GM12875 (cell line): ENCODE measurements at regions not wholly inside any gene's neighbourhood (a gene's known extent, or its start where the extent isn't known, plus 50 kb on each side); places are given as distances from the start of the nearest gene placed in this dataset.

Source experiments
- H3K4me3 ChIP-seq: one replicate; pipeline ENCODE4 v1.5.1; 2011; ENCODE audit warnings: low read depth, low read length, control low read depth
- TF ChIP-seq, protein P1 (sequence below): IDR thresholded peaks from 2 replicates; pipeline ENCODE4 v1.5.1; 2011; ENCODE audit warnings: low read depth, mild to moderate bottlenecking, control low read depth, inconsistent platforms, low read length, moderate library complexity, borderline replicate concordance; ENCODE audit not compliant: insufficient read depth

DNA sequence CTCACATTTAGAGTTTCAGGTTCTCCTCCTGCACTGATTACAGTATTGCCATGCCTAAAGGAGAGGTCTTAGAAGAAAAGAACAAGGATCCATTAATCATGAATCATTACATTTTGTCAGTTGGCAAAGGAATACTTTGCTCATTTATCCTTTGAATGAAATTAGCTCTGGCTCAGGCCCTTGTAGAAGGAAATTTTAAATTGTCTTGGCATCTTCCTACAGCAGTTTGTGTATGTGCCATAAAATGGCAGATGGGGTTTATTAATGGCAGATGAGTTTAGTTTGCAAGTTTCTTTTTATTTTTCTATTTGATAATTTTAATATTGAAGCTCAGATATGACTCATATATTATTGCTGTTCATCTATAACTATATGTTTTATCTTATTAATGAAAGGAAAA is 181.2 kb upstream of the EPHA3 start:
- TF ChIP-seq, protein P1, sequence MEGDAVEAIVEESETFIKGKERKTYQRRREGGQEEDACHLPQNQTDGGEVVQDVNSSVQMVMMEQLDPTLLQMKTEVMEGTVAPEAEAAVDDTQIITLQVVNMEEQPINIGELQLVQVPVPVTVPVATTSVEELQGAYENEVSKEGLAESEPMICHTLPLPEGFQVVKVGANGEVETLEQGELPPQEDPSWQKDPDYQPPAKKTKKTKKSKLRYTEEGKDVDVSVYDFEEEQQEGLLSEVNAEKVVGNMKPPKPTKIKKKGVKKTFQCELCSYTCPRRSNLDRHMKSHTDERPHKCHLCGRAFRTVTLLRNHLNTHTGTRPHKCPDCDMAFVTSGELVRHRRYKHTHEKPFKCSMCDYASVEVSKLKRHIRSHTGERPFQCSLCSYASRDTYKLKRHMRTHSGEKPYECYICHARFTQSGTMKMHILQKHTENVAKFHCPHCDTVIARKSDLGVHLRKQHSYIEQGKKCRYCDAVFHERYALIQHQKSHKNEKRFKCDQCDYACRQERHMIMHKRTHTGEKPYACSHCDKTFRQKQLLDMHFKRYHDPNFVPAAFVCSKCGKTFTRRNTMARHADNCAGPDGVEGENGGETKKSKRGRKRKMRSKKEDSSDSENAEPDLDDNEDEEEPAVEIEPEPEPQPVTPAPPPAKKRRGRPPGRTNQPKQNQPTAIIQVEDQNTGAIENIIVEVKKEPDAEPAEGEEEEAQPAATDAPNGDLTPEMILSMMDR, result no peak
- no peak overlapping the region for H3K4me3 ChIP-seq

DNA sequence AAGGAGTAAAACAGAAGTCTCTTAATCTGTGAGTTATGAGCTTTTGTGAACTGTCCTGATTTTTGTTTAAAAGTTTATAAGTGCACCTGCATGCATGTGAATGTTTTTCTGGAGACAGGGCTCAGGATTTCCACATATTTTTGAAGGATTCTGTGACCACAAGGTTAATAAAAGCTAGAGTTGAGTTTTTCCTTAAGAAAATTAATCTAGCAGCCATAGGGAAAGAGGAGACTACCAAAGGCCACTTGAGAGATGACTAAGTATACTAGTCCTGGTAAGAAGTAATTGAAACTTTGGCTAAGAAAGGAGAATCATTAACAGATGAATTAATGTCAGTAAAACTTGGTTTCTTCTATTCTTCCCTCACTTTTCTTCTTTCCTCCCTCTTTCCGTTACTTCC is 176.8 kb upstream of the EPHA3 start:
- TF ChIP-seq, protein P1, result no peak

DNA sequence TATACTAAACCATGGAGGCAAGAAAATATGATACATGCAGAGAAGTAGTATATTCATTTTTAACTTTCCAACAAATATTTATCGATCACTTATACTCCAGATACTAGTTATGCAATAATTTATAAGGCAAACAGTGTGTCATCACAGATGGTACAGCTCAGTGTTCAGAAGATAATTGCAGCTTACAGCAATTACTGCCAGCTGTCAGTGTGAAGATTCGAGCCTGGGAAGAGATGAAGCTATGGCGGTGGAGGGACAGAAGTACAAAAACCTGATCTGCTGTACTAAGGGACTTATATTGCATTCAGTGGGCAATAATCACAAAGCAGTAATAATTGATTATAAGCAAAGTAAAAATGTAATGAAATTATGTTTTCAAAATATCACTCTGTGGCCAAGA is 170.6 kb upstream of the EPHA3 start:
- TF ChIP-seq, protein P1, result no peak
- no peak overlapping the region for H3K4me3 ChIP-seq

More for the DNA sequence above, 176.8 kb upstream of the EPHA3 start:
- H3K4me3 ChIP-seq, result no peak overlapping the region

DNA sequence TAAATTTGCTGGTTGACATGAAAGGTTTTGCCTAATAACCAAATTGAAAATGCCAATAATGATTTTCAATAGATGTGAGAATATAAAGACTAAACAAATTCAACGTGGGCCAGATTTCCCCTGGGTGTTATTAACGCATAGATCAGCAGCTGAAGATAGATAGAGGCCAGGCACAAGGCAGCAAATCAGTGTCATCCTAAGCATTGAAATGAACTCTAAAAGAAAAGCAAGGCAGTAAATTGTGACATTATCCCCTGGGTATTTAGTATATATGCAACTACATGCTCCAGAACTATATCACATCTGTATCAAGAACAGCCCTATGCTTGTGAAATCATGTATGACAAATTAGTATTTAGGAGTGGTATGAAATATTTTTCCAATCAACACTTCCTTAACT is 167.1 kb upstream of the EPHA3 start:
- TF ChIP-seq, protein P1, result no peak
- H3K4me3 ChIP-seq, result no peak overlapping the region

DNA sequence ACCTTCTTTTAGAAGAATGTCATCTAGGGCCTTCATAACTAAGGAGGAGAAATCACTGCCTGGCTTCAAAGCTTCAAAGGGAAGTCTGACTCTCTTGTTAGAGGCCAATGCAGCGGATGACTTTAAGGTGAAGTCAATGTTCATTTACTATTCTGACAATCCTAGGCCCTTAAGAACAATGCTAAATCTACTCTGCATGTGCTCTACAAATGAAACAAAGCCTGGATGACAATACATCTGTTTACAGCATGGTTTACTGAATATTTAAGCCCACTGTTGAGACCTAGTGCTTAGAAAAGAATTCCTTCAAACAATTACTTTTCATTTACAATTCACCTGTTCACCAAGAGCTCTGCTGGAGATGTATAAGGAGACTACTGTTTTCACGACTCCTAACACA is 160.4 kb upstream of the EPHA3 start:
- TF ChIP-seq, protein P1, result no peak
- no peak overlapping the region for H3K4me3 ChIP-seq

DNA sequence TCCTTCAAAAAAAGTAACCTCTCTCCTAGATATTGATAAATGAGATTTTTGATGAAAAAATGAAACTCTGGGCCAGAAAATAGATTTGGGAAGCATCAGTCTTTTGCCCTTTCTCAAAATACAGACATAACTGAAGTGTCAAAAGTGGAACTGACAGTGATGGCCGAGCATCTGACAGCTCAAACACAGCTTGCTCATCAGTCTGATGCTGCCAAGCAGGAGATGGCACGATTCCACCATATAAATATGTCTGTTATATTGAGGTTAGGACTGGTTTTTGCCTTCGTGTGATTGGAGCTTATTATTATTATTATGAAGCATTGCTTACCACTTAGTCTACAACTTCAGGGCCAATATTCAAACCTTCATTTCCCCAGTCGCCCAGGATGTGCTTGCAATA is 152.6 kb upstream of the EPHA3 start:
- H3K4me3 ChIP-seq, result no peak overlapping the region
- TF ChIP-seq, protein P1, result no peak

DNA sequence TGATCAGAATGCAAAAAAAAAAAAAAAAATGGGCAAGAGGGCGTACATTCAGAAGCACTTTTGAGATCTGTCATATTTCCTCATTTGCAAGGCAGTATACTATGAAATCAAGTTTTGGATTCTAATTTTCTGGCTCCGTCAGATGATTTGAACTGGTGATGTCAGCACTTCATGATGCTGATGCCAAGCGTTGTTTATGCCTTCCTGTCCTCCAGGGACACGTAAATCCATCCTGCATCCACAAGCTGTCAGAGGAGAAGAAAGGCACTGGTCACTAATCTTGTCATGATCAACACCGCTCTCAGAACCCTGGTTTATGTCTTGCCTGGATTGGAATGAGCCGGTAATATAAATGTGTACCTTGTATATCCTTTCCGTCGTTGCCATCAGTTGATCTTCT is 152.1 kb upstream of the EPHA3 start:
- TF ChIP-seq, protein P1, result no peak
- no peak overlapping the region for H3K4me3 ChIP-seq
